ENCODE measurements at regions not wholly inside any gene's neighbourhood (a gene's known extent, or its start where the extent isn't known, plus 50 kb on each side); places are given as distances from the start of the nearest gene placed in this dataset.

GRCh38 chr5:175133185-175133584 lies 310.8 kb downstream of the DRD1 start:
- intact Hi-C loops (cut with DNase I): no loop called here
- TF ChIP-seq CTCF (IDR thresholded peaks at IDR 0.05) (no peak), POLR2A (IDR thresholded peaks at IDR 0.05) (no peak)
- no peak for DNase-seq
- Histone ChIP-seq H3K36me3 (replicated peaks in 1 of 2) (no peaks in the 10 kb centered on the region), H3K9me3 (replicated peaks in 1 of 3) (no peaks in the 10 kb centered on the region), H3K27me3 (no peaks in the 10 kb centered on the region), H3K27ac (no peak overlapping the region), H3K4me1 (replicated peaks in 1 of 2) (no peaks in the 10 kb centered on the region), H3K4me3 (no peak overlapping the region)
- WGBS, 4 donors: 65 to 70% (median 65%) methylated on average over 5 of the region's 5 CpGs

- no peak for TF ChIP-seq POLR2A (IDR thresholded peaks at IDR 0.05)
- H3K9me3 ChIP-seq (replicated peaks in 1 of 3): no peaks in the 10 kb centered on the region
- intact Hi-C loops (cut with DNase I): no loop called here
- H3K4me3 ChIP-seq: no peak overlapping the region
- no peaks in the 10 kb centered on the region for H3K27me3 ChIP-seq
- H3K4me1 ChIP-seq (replicated peaks in 1 of 2): no peaks in the 10 kb centered on the region
- no peak for DNase-seq
- no peak overlapping the region for H3K27ac ChIP-seq
- 17 to 40% (median 30%) methylated on average over 6 to 8 of the region's 8 CpGs for WGBS, 4 donors
- H3K36me3 ChIP-seq (replicated peaks in 1 of 2): no peaks in the 10 kb centered on the region
Measured at GRCh38 chr5:175131432-175131831, 312.6 kb downstream of the DRD1 start.

- Histone ChIP-seq H3K4me3 (no peak overlapping the region), H3K9me3 (replicated peaks in 1 of 3) (no peaks in the 10 kb centered on the region), H3K27me3 (no peaks in the 10 kb centered on the region), H3K36me3 (replicated peaks in 1 of 2) (no peaks in the 10 kb centered on the region), H3K4me1 (replicated peaks in 1 of 2) (no peaks in the 10 kb centered on the region), H3K27ac (no peak overlapping the region)
- WGBS, 4 donors: 71 to 89% (median 80%) methylated on average over 4 of the region's 4 CpGs
- intact Hi-C loops (cut with DNase I): no loop called here
- no peak for DNase-seq
- no peak for TF ChIP-seq POLR2A (IDR thresholded peaks at IDR 0.05)
- TF ChIP-seq CTCF (IDR thresholded peaks at IDR 0.05): no peak
Measured at GRCh38 chr5:175129619-175130018, 314.4 kb downstream of the DRD1 start.

- no peaks in the 10 kb centered on the region for H3K27me3 ChIP-seq
- no peak overlapping the region for H3K27ac ChIP-seq
- intact Hi-C loops (cut with DNase I): no loop called here
- WGBS, 4 donors: 71 to 80% (median 73%) methylated on average over 4 of the region's 4 CpGs
- DNase-seq: no peak
- H3K9me3 ChIP-seq (replicated peaks in 1 of 3): no peaks in the 10 kb centered on the region
- H3K4me3 ChIP-seq: no peak overlapping the region
- H3K36me3 ChIP-seq (replicated peaks in 1 of 2): no peaks in the 10 kb centered on the region
- H3K4me1 ChIP-seq (replicated peaks in 1 of 2): no peaks in the 10 kb centered on the region
- TF ChIP-seq CTCF (IDR thresholded peaks at IDR 0.05) (no peak), POLR2A (IDR thresholded peaks at IDR 0.05) (no peak)
Measured at GRCh38 chr5:175129121-175129520, 314.9 kb downstream of the DRD1 start.

GRCh38 chr5:175124821-175125220 lies 319.2 kb downstream of the DRD1 start:
- no peak for TF ChIP-seq POLR2A (IDR thresholded peaks at IDR 0.05)
- TF ChIP-seq CTCF (IDR thresholded peaks at IDR 0.05): no peak
- WGBS, 4 donors: 70 to 88% (median 78%) methylated on average over 5 of the region's 5 CpGs
- Histone ChIP-seq H3K27ac (no peak overlapping the region), H3K4me3 (no peak overlapping the region), H3K9me3 (replicated peaks in 1 of 3) (no peaks in the 10 kb centered on the region), H3K4me1 (replicated peaks in 1 of 2) (no peaks in the 10 kb centered on the region), H3K27me3 (no peaks in the 10 kb centered on the region), H3K36me3 (replicated peaks in 1 of 2) (no peaks in the 10 kb centered on the region)
- DNase-seq: no peak
- intact Hi-C loops (cut with DNase I): no loop called here
